HUES6 (cell line): ENCODE measurements at regions not wholly inside any gene's neighbourhood (a gene's known extent, or its start where the extent isn't known, plus 50 kb on each side); places are given as distances from the start of the nearest gene placed in this dataset.

ENCODE experiments used
- H3K27ac ChIP-seq: 2 replicates; pipeline ENCODE4 v1.7.0; 2013; ENCODE audit warnings: low read depth, mild to moderate bottlenecking, low read length, inconsistent platforms
- H3K27me3 ChIP-seq: 2 replicates; pipeline ENCODE4 v1.6.1; 2013; ENCODE audit warnings: low read length; ENCODE audit not compliant: control insufficient read depth, insufficient read depth
- H3K36me3 ChIP-seq: 2 replicates; pipeline ENCODE4 v1.6.1; 2013; ENCODE audit warnings: low read length; ENCODE audit not compliant: control insufficient read depth, insufficient read depth
- H3K4me1 ChIP-seq: 2 replicates; pipeline ENCODE4 v1.6.1; 2013; ENCODE audit warnings: low read length; ENCODE audit not compliant: control insufficient read depth, insufficient read depth
- H3K4me3 ChIP-seq: 2 replicates; pipeline ENCODE4 v1.5.1; 2013; ENCODE audit warnings: low read depth, low read length
- H3K9ac ChIP-seq: one replicate; pipeline ENCODE4 v1.6.1; 2013; ENCODE audit warnings: mild to moderate bottlenecking, low read length
- H3K9me3 ChIP-seq: 2 replicates; pipeline ENCODE4 v1.6.1; 2013; ENCODE audit warnings: low read depth, low read length; ENCODE audit not compliant: control insufficient read depth, insufficient read depth

- Histone ChIP-seq H3K9me3 (peaks cover 8% of the 10 kb centered on the region; the same call in 1 of the 2 replicates), H3K27me3 (no peaks in the 10 kb centered on the region), H3K9ac (no peak overlapping the region), H3K4me3 (no peak overlapping the region), H3K4me1 (no peaks in the 10 kb centered on the region), H3K27ac (no peak overlapping the region), H3K36me3 (no peaks in the 10 kb centered on the region)
Observed at GRCh38 chr2:8400196-8400595, 281.7 kb upstream of the ID2 start.

DNA sequence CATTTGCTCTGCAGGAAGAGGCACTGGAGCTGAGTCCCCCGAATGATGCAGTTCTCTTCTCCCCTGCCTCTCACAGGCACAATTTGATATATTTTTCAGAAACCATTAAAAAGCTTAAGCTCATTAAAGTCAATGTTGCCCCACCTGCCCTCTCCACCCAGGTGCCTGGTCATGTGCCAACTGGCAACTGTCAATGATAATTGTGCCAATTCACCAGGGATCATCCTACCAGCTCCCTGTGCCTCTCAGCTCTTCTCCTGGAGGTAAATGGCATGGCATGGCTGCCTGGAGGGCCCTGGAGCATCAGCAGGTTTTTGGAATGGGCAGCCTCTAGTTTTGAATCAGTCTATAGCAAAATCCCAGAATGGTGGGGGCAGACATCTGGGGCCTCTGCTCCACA lies 279.6 kb upstream of the ID2 start:
- no peaks in the 10 kb centered on the region for H3K27me3 ChIP-seq
- H3K9me3 ChIP-seq: peaks cover 8% of the 10 kb centered on the region; the same call in 1 of the 2 replicates
- H3K4me3 ChIP-seq: no peak overlapping the region
- no peaks in the 10 kb centered on the region for H3K36me3 ChIP-seq
- H3K4me1 ChIP-seq: no peaks in the 10 kb centered on the region
- H3K27ac ChIP-seq: no peak overlapping the region
- no peak overlapping the region for H3K9ac ChIP-seq

DNA sequence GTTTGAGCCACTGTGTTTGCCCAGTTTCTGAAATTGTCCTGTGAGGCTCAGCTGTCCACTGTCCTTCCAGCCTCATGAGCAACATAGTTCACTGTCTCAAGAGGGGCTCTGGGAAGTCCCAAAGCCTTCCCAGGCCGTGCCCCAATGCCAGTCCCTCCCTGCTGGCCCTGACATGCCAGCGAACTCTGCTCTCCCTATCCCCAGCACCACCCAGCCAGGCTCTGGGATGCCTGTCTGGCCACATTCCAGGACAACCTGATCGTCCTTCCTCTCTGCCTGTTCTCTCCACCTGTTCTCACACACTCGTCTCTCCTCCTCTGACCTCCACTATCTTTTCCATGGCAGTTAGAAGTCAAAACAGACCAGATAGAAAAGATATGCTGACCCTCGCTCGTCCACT lies 278.0 kb upstream of the ID2 start:
- H3K9me3 ChIP-seq: peaks cover 3% of the 10 kb centered on the region; the same call in 1 of the 2 replicates
- H3K9ac ChIP-seq: no peak overlapping the region
- H3K36me3 ChIP-seq: no peaks in the 10 kb centered on the region
- no peak overlapping the region for H3K27ac ChIP-seq
- H3K4me1 ChIP-seq: no peaks in the 10 kb centered on the region
- H3K27me3 ChIP-seq: no peaks in the 10 kb centered on the region
- H3K4me3 ChIP-seq: no peak overlapping the region

DNA sequence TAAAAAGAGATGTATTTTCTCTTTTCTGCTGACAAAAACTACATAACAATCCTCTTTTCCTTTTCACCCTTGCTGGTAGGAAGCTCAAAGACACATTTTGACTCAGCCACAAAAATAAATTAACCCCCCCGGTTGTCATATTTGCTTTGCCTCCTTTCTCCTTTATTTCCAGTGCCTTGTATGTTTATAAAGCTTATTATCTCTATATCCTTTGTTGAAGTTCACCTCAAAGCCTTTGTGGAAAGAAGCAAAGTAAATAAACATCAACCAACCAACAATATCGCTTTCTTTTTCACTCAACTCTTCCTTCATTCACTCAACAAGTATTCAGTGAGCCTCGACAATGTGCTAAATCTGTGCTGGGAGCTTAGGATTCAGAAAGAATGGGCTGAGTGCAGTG lies 276.5 kb upstream of the ID2 start:
- Histone ChIP-seq H3K4me1 (no peaks in the 10 kb centered on the region), H3K27ac (no peak overlapping the region)

GRCh38 chr2:8406271-8406670 lies 275.6 kb upstream of the ID2 start:
- Histone ChIP-seq H3K36me3 (no peaks in the 10 kb centered on the region), H3K27ac (no peak overlapping the region), H3K4me1 (no peaks in the 10 kb centered on the region), H3K9me3 (peaks cover 3% of the 10 kb centered on the region; the same call in 1 of the 2 replicates), H3K27me3 (no peaks in the 10 kb centered on the region), H3K4me3 (no peak overlapping the region), H3K9ac (no peak overlapping the region)

More for the DNA sequence above, 276.5 kb upstream of the ID2 start:
- Histone ChIP-seq H3K9ac (no peak overlapping the region), H3K36me3 (no peaks in the 10 kb centered on the region), H3K27me3 (no peaks in the 10 kb centered on the region), H3K9me3 (peaks cover 3% of the 10 kb centered on the region; the same call in 1 of the 2 replicates), H3K4me3 (no peak overlapping the region)

DNA sequence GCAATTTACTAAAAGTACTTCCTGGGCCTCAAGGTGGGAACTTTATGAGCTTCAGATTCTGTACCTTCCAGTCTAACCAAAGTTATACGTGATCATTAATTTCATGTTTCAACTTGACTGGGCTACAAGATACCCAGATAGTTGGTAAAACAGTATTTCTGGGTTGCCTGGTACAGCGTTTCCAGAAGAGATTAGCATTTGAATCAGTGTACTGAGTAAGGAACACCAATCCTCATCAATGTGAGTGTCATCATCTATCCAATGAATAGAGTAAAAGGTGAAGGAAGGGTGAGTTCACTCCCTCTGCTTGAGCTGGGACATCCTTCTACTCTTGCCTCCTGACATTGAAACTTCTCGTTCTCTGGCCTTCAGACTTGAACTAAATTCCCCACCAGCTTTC lies 274.5 kb upstream of the ID2 start:
- Histone ChIP-seq H3K27me3 (no peaks in the 10 kb centered on the region), H3K27ac (no peak overlapping the region), H3K4me3 (no peak overlapping the region), H3K9me3 (peaks cover 3% of the 10 kb centered on the region; the same call in 1 of the 2 replicates), H3K4me1 (no peaks in the 10 kb centered on the region), H3K9ac (no peak overlapping the region), H3K36me3 (no peaks in the 10 kb centered on the region)

DNA sequence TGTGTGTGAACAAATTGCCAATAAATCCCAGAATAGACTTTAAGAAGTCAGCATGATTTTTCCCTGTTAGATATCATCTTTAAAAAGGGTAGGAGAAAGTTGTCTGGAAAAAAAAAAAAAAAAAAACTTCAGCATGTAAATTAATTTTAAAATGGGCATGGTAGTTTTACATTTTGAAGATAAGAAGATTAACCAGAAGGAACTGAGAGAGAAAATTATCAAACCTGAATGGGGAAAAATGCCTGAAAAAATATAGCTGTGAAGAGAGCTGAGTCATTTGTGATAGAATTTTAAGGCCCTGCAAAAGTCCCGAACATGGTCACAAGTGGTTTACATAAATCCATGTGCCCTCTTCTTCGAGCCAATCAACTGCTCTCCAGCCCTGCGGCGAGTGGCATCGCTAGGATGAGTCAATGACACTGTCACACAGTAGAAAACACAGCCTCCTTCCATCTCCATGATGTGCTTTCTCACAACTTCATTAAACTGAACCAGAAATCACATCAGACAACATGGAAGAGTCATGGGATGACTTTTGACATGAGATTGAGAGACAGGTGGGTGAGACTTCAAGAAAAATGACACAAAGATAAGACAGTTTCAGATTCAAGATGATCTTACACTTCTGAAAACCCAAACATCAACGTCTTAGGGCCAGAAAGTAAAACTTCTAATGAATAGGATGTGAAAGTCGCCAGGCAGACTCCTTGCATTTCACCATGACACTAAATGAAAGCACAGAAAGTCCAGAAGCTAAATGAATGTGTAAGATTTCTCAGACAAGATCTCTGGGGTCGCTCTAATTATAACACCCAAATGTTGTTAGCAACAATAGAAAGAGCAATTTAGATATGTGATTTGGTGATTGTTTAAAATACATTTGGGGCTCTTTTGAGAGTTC lies 273.0 kb upstream of the ID2 start:
- H3K4me3 ChIP-seq: no peak overlapping the region
- H3K9ac ChIP-seq: no peak overlapping the region
- peaks cover 6% of the 10 kb centered on the region; the same call in 1 of the 2 replicates for H3K4me1 ChIP-seq
- no peaks in the 10 kb centered on the region for H3K27me3 ChIP-seq
- peaks cover 3% of the 10 kb centered on the region; the same call in 1 of the 2 replicates for H3K9me3 ChIP-seq
- no peak overlapping the region for H3K27ac ChIP-seq
- H3K36me3 ChIP-seq: no peaks in the 10 kb centered on the region

GRCh38 chr2:8409461-8410260 lies 272.2 kb upstream of the ID2 start:
- Histone ChIP-seq H3K27me3 (no peaks in the 10 kb centered on the region), H3K27ac (no peak overlapping the region)

DNA sequence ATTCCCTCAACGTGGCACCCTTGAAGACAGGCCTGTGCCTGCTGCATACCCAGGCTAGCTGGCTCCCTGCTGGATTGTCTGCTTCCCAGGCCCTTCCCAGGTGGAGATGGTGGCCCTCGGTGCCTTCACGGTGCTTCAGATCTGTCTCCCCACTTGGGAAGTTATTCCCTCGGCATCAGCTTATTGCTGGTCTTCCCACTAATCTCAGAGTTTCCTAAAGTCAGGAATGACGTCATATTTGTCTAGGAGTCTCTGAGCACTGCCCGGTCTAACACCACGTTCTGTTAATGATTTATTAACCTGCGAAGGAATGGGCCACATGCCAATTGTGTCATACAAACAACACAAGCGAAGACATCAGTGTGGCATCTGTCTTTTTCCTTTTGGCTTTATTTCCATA lies 269.8 kb upstream of the ID2 start:
- no peaks in the 10 kb centered on the region for H3K36me3 ChIP-seq
- no peaks in the 10 kb centered on the region for H3K27me3 ChIP-seq
- no peaks in the 10 kb centered on the region for H3K9me3 ChIP-seq
- H3K27ac ChIP-seq: no peak overlapping the region
- no peak overlapping the region for H3K4me3 ChIP-seq
- H3K4me1 ChIP-seq: peaks cover 6% of the 10 kb centered on the region; the same call in 1 of the 2 replicates
- H3K9ac ChIP-seq: no peak overlapping the region

More at GRCh38 chr2:8409461-8410260, 272.2 kb upstream of the ID2 start:
- Histone ChIP-seq H3K9me3 (peaks cover 2% of the 10 kb centered on the region; the same call in 1 of the 2 replicates), H3K4me1 (peaks cover 6% of the 10 kb centered on the region; the same call in 1 of the 2 replicates), H3K36me3 (no peaks in the 10 kb centered on the region), H3K9ac (no peak overlapping the region), H3K4me3 (no peak overlapping the region)

DNA sequence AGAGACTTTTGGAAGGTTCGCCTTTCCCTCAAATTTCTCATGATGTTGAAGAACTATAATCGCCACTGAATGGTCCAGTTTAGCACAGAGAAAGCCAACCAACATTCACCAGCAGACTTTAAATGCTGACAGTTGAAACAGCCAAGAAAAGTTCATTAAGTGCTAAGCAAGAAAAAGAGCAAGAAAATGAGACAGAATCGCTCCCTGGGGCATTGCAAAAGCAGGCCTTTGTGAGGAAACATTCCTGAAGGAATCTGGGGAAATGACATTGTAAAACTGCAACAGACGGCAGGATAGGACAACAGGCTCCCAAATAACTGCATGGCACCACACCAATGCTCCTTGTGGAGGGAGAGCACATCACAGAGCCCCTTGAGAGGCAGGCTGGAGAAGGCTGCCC lies 269.3 kb upstream of the ID2 start:
- Histone ChIP-seq H3K27ac (no peak overlapping the region), H3K9ac (no peak overlapping the region)

More for the DNA sequence above, 269.3 kb upstream of the ID2 start:
- Histone ChIP-seq H3K4me3 (no peak overlapping the region), H3K4me1 (peaks cover 6% of the 10 kb centered on the region; the same call in 1 of the 2 replicates), H3K36me3 (no peaks in the 10 kb centered on the region), H3K9me3 (no peaks in the 10 kb centered on the region), H3K27me3 (no peaks in the 10 kb centered on the region)
